GM18508 (cell line): ENCODE measurements at regions not wholly inside any gene's neighbourhood (a gene's known extent, or its start where the extent isn't known, plus 50 kb on each side); places are given as distances from the start of the nearest gene placed in this dataset.

Source experiments
- ATAC-seq: cut with Tn5 transposase; IDR thresholded peaks from one replicate; pipeline ENCODE4 v1.9.1; 2021; ENCODE audit warnings: moderate number of reproducible peaks; ENCODE audit not compliant: insufficient read depth, unreplicated experiment

- ATAC-seq, result no peak
Measured at GRCh38 chr6:130314271-130314670, 51.5 kb upstream of the TMEM200A start.

GRCh38 chr6:130313206-130313605, 52.6 kb upstream of the TMEM200A start:
- no peak for ATAC-seq

GRCh38 chr6:130309028-130309427, 56.8 kb upstream of the TMEM200A start:
- no peak for ATAC-seq

GRCh38 chr6:130307752-130308361, 58.0 kb upstream of the TMEM200A start:
- no peak for ATAC-seq

- ATAC-seq, result no peak
Measured at GRCh38 chr6:130306377-130306776, 59.4 kb upstream of the TMEM200A start.

- ATAC-seq, result no peak
Measured at GRCh38 chr6:130303431-130303830, 62.4 kb upstream of the TMEM200A start.

- ATAC-seq, result no peak
Measured at GRCh38 chr6:130298258-130298657, 67.6 kb upstream of the TMEM200A start.

- no peak for ATAC-seq
Measured at GRCh38 chr6:130296854-130297253, 69.0 kb upstream of the TMEM200A start.

GRCh38 chr6:130293800-130294199, 71.0 kb upstream of the SAMD3 start:
- no peak for ATAC-seq

GRCh38 chr6:130288065-130288464, 65.3 kb upstream of the SAMD3 start:
- no peak for ATAC-seq

- ATAC-seq, result peak; percentile 47
Measured at GRCh38 chr6:130282234-130282995, 59.7 kb upstream of the SAMD3 start.

- ATAC-seq, result no peak
Measured at GRCh38 chr6:130276507-130276906, 53.8 kb upstream of the SAMD3 start.

- ATAC-seq, result no peak
Measured at GRCh38 chr6:130274007-130274406, 51.3 kb upstream of the SAMD3 start.
